Smooth muscle cell (in vitro differentiated cells): ENCODE measurements at regions not wholly inside any gene's neighbourhood (a gene's known extent, or its start where the extent isn't known, plus 50 kb on each side); places are given as distances from the start of the nearest gene placed in this dataset.

ENCODE experiments used
- DNase-seq: peaks from one replicate; lab custom pipeline; 2025; ENCODE audit not compliant: unreplicated experiment; lab: John Stamatoyannopoulos, UW
- H2AFZ ChIP-seq: fragments of 200-600 bp; sonication (generic); 2 replicates; pipeline ENCODE4 v1.6.0; 2016; ENCODE audit warnings: antibody characterized with exemption, low read depth, mild to moderate bottlenecking
- H3F3A ChIP-seq: fragments of 200-600 bp; sonication (generic); 2 replicates; pipeline ENCODE4 v1.6.0; 2017; ENCODE audit warnings: antibody characterized with exemption, low read depth
- H3K27ac ChIP-seq: fragments of 200-600 bp; sonication (generic); 2 replicates; pipeline ENCODE4 v1.5.1; 2016; ENCODE audit warnings: low read depth, mild to moderate bottlenecking
- H3K27me3 ChIP-seq: fragments of 200-600 bp; sonication (generic); 2 replicates; pipeline ENCODE4 v1.6.1; 2016; ENCODE audit warnings: low read depth, mild to moderate bottlenecking
- H3K36me3 ChIP-seq: fragments of 200-600 bp; sonication (generic); 2 replicates; pipeline ENCODE4 v1.5.1; 2016; ENCODE audit warnings: low read depth
- H3K4me1 ChIP-seq: fragments of 200-600 bp; sonication (generic); 2 replicates; pipeline ENCODE4 v1.5.1; 2016; ENCODE audit warnings: low read depth
- H3K4me2 ChIP-seq: fragments of 200-600 bp; sonication (generic); 2 replicates; pipeline ENCODE4 v1.6.0; 2016; ENCODE audit warnings: mild to moderate bottlenecking
- H3K4me3 ChIP-seq: fragments of 200-600 bp; sonication (generic); 2 replicates; pipeline ENCODE4 v1.5.1; 2016; ENCODE audit warnings: mild to moderate bottlenecking
- H3K79me2 ChIP-seq: fragments of 200-600 bp; sonication (generic); 2 replicates; pipeline ENCODE4 v1.6.0; 2016; ENCODE audit warnings: low read depth, mild to moderate bottlenecking
- H3K9ac ChIP-seq: fragments of 200-600 bp; sonication (generic); 2 replicates; pipeline ENCODE4 v1.6.0; 2016; ENCODE audit warnings: low read depth
- H3K9me3 ChIP-seq: fragments of 200-600 bp; sonication (generic); replicated peaks from 2 replicates; pipeline ENCODE4 v1.5.1; 2016; ENCODE audit warnings: low read depth
- H4K20me1 ChIP-seq: fragments of 200-600 bp; sonication (generic); 2 replicates; pipeline ENCODE4 v1.6.0; 2016; ENCODE audit warnings: low read depth
- WGBS: methylation state at CpG from one replicate; pipeline ENCODE4 v1.1.7; 2016; ENCODE audit warnings: low lambda C conversion rate; 5-methylcytosine and 5-hydroxymethylcytosine counted together
- TF ChIP-seq, protein P1 (sequence below): fragments of 200-600 bp; sonication (generic); IDR thresholded peaks from 2 replicates; pipeline ENCODE4 v1.5.1; 2017; ENCODE audit warnings: borderline replicate concordance, mild to moderate bottlenecking, antibody characterized with exemption; ENCODE audit not compliant: insufficient read depth, poor library complexity, severe bottlenecking

DNA sequence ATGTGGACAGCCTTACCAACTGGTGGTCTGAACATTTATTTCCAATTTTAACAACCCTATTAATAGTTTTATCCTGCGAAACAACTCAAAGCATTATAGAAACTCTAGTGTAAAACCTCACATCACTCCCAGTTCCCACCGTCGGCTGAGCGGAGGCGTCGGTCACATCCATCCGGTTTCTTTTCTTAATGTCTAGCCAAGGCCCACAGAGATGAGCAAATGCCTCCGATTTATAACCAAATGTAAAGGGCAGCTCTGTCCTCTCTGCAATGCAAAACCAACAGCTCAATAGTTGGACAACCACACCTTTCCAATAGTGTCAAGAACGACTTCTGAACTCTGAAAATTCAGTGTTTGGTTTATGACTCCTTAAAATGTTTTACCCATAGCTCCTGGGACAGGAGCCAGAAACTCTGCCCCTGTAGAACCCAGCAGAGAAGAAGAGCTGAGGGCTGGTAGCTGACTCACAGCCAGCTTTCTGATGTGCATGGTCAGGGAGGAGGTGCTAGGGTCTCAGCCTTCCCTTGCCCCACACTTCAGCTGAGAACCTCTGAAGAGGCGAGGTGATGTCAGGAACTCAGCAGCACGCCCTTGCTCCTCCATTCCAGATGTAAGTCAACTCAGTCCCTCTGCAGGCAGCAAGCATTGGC, 90.2 kb upstream of the UQCRFS1 start:
- 90% methylated on average over 11 of the region's 11 CpGs for WGBS
- H3K79me2 ChIP-seq: no peaks in the 10 kb centered on the region
- no peaks in the 10 kb centered on the region for H4K20me1 ChIP-seq
- no peak overlapping the region for H3K4me3 ChIP-seq
- no peak overlapping the region for H3K4me2 ChIP-seq
- H3K4me1 ChIP-seq: no peaks in the 10 kb centered on the region
- H2AFZ ChIP-seq: no peak overlapping the region
- H3K9me3 ChIP-seq: no peaks in the 10 kb centered on the region
- H3K27me3 ChIP-seq: peaks cover 39% of the 10 kb centered on the region
- no peak overlapping the region for H3K9ac ChIP-seq
- no peaks in the 10 kb centered on the region for H3K36me3 ChIP-seq
- no peaks in the 10 kb centered on the region for H3F3A ChIP-seq
- TF ChIP-seq, protein P1, sequence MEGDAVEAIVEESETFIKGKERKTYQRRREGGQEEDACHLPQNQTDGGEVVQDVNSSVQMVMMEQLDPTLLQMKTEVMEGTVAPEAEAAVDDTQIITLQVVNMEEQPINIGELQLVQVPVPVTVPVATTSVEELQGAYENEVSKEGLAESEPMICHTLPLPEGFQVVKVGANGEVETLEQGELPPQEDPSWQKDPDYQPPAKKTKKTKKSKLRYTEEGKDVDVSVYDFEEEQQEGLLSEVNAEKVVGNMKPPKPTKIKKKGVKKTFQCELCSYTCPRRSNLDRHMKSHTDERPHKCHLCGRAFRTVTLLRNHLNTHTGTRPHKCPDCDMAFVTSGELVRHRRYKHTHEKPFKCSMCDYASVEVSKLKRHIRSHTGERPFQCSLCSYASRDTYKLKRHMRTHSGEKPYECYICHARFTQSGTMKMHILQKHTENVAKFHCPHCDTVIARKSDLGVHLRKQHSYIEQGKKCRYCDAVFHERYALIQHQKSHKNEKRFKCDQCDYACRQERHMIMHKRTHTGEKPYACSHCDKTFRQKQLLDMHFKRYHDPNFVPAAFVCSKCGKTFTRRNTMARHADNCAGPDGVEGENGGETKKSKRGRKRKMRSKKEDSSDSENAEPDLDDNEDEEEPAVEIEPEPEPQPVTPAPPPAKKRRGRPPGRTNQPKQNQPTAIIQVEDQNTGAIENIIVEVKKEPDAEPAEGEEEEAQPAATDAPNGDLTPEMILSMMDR: no peak
- no peak overlapping the region for H3K27ac ChIP-seq
- no peak for DNase-seq

- Histone ChIP-seq H3K9ac (no peak overlapping the region), H3K4me3 (no peak overlapping the region), H3K36me3 (no peaks in the 10 kb centered on the region), H3K27ac (no peak overlapping the region), H3K4me1 (no peaks in the 10 kb centered on the region), H3F3A (no peaks in the 10 kb centered on the region), H2AFZ (no peak overlapping the region), H3K27me3 (peaks cover 41% of the 10 kb centered on the region), H3K79me2 (no peaks in the 10 kb centered on the region), H4K20me1 (no peaks in the 10 kb centered on the region), H3K9me3 (no peaks in the 10 kb centered on the region), H3K4me2 (no peak overlapping the region)
- WGBS: 94% methylated on average over 5 of the region's 5 CpGs
- no peak for DNase-seq
- TF ChIP-seq, protein P1: no peak
Measured at GRCh38 chr19:29303719-29304090, 90.8 kb upstream of the UQCRFS1 start.

- peaks cover 51% of the 10 kb centered on the region for H3K27me3 ChIP-seq
- no peak for DNase-seq
- H3K9me3 ChIP-seq: no peaks in the 10 kb centered on the region
- H3K36me3 ChIP-seq: no peaks in the 10 kb centered on the region
- no peaks in the 10 kb centered on the region for H4K20me1 ChIP-seq
- no peaks in the 10 kb centered on the region for H3F3A ChIP-seq
- TF ChIP-seq, protein P1: no peak
- no peak overlapping the region for H2AFZ ChIP-seq
- H3K4me1 ChIP-seq: no peaks in the 10 kb centered on the region
- 82% methylated on average over 1 of the region's 1 CpG for WGBS
- H3K4me2 ChIP-seq: no peak overlapping the region
- no peak overlapping the region for H3K4me3 ChIP-seq
- no peak overlapping the region for H3K27ac ChIP-seq
- H3K9ac ChIP-seq: no peak overlapping the region
- H3K79me2 ChIP-seq: no peaks in the 10 kb centered on the region
Measured at GRCh38 chr19:29305268-29305667, 92.3 kb upstream of the UQCRFS1 start.

- no peaks in the 10 kb centered on the region for H3F3A ChIP-seq
- H3K9ac ChIP-seq: no peak overlapping the region
- 21% methylated on average over 12 of the region's 12 CpGs for WGBS
- TF ChIP-seq, protein P1: no peak
- H3K27ac ChIP-seq: no peak overlapping the region
- no peak for DNase-seq
- no peak overlapping the region for H3K4me2 ChIP-seq
- no peaks in the 10 kb centered on the region for H3K79me2 ChIP-seq
- no peaks in the 10 kb centered on the region for H3K36me3 ChIP-seq
- H3K4me1 ChIP-seq: no peaks in the 10 kb centered on the region
- H4K20me1 ChIP-seq: no peaks in the 10 kb centered on the region
- H3K4me3 ChIP-seq: no peak overlapping the region
- no peak overlapping the region for H2AFZ ChIP-seq
- H3K27me3 ChIP-seq: peaks cover 78% of the 10 kb centered on the region
- no peaks in the 10 kb centered on the region for H3K9me3 ChIP-seq
Measured at GRCh38 chr19:29308977-29309590, 96.1 kb upstream of the UQCRFS1 start.
